GM21423 (cell line): ENCODE measurements at regions not wholly inside any gene's neighbourhood (a gene's known extent, or its start where the extent isn't known, plus 50 kb on each side); places are given as distances from the start of the nearest gene placed in this dataset.

Source experiments
- ATAC-seq: cut with Tn5 transposase; IDR thresholded peaks from one replicate; pipeline ENCODE4 v1.9.1; 2021; ENCODE audit warnings: mild to moderate bottlenecking, moderate library complexity; ENCODE audit not compliant: unreplicated experiment

DNA sequence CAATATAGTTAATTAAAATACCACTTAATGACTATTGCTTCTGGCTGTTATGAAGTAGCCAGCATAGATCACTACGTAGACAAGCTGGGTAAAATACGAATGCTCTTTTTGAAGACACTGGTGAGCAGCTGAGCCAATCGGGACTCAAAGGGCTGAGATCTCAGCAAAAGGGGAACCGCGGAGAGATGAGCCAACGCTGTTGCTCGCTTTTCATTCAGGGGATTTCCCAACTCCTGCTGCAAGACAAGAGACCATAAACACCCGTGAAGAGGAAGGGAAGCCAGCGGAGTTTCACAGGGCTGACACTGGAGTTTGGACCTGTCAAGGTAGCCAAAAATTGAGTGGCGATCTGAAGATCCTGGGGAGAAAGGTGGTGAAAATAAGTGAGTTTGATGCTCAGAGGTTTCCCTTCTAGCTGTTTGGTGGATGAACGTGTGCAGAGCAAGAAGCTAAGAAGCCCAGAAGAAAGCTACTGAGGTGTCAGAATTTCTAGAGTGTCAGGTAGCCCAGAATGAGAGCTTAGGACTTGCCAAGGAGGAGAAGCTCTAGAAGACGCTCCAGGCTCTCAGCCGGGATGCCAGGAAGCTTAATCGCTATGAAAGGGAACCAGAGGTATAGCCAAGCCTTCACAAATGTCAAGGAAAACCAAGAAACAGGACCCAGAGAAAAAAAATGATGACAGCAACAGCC is 79.6 kb upstream of the RNU6ATAC start:
- no peak for ATAC-seq

DNA sequence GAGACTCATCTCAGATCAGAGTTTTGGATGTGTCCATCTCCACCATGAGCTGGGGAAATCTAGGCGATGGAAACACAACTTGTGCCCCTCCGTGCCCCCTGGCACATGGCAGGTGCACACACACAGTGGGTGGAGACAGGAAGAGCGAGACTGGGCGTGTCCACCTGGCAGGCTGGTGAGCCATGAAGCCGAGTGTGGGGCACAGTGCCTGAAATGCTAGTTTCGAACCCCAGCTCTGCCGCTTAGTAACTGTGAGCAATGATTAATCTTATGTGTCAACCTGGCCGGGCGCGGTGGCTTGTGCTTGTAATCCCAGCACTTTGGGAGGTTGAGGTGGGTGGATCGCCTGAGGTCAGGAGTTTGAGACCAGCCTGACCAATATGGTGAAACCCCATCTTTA is 80.8 kb upstream of the RNU6ATAC start:
- no peak for ATAC-seq

DNA sequence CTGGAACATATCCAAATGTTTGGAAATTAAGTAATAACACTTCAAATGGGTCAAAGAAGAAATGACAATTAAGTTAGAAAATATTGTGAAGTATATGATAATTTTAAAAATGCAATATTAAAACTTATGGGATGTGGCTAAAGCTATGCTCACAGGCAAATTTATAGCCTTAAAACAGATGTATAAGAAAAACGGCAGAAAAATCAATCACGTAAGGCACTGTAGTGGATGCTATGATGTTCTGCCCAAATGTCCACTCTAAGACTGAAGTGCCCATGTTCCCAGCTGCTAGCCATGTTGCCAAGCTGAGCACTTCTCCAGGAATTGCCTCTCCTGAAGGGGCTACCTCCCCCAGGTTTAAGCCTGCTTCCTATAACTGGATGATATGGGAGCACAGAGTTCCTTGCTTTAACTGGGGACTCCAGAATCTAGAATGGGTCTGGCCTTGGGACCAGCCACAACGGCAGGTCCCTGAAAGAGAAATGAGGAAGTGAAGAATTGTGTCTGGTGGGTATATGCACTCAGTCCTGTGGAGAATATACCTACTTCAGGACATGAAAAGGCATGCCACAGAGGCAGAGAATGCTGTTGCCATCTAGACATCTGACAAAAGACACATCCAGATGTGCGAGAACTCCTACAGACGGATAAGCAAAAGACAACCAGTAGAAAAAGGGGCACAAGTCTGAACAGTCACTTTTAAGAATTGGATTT is 78.2 kb upstream of the RXRA start:
- ATAC-seq, result no peak

DNA sequence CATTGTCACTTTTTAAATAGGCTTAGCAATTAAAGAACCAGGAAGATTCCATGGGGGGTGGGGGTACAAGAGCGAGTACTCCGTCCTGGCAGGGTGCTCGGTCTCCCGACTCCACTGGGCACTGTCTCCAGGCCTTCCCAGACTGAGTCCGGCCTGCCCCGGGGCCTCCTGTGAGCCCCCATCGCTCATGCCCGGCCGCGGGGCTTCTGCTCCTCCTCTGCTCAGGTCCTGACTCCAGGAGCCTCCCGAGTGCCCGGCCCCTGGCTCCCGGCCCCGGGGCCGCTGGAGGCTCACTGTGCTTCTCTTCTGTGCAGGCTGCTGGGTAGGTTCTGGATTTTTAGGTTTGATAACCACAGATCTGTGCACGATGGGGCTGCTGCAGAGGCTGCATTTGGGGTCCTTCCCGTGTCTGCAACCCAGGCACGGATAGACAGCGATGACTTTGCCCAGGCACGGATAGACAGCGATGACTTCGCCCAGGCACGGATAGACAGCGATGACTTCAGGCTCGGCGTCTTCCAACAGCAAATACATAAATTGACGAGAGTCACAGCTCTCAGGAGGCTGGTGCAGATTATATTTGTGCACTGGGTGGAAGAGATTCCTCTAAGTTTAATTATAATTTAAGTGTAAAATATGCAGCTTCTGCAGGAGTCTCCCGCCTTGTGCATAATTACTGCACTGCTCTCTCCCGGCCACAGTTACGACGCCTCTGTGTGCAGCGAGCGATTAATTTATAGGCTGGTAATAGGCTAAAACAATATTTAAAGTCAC is 74.8 kb upstream of the RXRA start:
- ATAC-seq, result no peak

DNA sequence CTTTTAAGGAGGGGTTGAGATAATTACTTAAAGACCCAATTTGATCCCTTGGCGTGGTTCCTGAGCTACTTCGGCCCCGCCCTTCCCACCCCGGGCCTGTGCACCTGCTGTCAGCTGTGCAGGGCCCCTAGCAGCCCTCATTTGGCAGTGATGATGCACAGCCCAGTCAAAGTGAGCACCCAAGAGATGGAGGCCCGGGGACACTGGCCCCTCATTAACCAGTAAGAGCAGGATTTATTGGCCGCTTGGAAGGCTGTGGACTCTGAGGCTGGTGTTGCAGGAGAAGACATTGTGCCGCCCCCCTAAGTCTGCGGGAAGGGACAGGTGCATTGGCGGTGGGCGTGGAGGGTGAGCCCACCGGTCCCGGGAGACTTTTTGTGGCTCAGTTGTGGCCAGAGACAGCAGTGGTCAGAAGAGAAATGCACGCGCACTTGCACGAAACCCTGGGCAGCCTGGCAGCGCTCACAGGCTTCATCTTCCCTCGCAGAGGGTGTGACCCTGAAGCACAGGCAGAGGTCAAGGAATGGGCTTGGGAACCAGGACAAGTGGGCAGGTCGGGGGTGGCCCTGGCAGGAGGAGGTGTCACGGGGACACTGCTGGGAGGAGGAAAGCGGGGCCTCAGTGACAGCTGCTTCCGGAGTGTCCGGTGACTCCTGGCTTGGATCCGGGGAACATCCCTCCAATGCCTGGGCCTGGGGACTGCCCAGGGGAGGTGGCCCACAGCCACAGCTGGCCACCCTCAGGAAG is 74.0 kb upstream of the RXRA start:
- no peak for ATAC-seq

DNA sequence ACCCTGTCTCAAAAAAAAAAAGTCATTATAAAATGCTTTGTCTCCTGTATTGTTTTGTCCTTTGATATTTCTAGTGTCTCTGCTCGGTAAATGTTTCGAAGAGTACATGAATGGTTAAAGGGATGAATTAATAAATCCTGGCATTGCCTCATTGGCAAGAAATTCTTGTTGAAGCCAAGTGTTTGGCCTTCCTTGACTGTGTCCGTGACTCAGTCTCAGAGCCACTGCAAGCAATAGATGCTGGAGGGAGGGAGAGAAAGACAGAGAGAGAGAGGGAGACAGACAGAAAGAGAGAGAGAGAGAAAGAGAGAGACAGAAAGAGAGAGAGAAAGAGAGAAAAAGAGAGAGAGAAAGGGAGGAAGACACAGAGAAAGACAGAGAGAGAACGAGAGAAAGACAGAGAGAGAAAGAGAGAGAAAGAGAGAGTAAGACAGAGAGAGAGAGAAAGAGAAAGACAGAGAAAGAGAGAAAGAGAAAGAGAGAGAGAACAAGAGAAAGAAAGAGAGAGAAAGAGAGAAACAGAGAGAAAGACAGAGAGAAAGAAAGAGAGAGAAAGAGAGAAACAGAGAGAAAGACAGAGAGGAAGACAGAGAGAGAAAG is 72.5 kb upstream of the RXRA start:
- ATAC-seq, result no peak

DNA sequence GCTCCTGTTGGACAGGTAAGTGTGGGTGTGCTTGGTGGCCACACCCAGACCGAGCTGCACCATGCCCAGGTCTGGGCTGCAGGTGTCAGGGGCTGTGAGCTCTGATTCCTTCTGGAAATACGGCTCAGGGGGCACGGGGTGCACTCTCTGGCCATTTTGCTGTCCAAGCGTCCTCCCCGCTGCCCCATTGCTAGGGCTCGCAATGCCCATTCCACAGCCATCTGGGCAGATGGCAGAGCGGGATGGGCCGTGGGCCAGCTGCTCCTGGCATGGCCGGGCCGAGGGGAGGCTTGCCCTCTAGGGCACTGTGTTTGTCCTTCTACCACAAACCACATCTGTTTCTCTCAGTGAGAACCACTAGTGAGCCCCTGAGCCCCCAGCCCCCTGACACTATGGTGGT is 67.9 kb upstream of the RXRA start:
- ATAC-seq, result no peak

DNA sequence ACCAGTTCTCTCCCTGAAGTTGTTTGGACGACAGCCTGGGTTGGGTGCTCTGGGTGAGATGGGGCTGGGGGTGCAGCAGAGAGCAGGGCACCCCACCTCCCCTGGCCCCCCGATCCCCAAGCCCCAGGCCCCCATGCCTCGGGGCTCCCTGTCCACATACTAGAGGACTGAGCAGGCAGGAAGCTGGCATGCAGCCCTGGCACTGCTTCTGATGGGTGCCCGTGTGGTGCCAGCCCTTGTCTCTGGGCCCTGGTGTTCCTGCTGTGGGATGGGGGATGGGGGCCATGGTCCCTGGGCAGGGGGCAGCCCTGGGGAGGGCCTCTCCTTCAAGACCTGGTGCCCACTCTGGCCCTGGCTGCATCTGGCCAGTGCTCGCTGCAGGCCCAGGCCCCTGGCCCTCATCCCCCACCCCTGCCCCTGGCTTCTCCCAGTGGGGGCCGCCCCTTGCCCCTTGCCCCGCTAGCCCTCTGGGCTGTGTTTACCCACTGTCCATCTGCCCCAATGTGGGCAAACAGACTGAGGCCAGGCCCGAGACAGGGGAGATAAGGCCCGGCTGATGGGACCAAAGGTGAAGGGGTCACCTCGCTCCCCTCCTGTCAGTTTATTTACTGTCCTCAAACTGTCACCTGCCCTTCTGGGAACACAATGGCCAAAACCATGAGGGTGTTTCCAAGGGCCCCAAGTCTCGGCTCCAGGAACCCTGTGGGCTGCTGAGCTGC is 67.3 kb upstream of the RXRA start:
- ATAC-seq, result no peak

DNA sequence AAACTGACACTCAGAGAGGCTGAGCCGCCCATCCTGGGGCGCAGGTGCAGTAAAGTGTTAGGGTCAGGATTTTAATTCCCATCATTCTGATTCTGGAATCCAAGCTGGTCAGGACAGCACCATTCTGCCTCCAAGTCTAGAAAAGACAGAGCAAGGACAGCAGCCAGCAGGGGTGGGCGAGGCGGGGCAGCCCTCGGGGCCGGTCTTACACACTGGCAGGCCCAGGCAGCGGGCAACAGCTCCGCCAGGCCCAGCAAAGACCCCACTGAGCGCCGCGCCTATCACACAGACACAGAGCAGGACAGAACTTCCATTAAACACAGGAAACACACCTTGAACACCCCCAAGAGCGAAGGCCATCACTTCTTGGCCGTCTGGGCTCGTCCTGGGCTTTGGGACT is 66.5 kb upstream of the RXRA start:
- no peak for ATAC-seq

DNA sequence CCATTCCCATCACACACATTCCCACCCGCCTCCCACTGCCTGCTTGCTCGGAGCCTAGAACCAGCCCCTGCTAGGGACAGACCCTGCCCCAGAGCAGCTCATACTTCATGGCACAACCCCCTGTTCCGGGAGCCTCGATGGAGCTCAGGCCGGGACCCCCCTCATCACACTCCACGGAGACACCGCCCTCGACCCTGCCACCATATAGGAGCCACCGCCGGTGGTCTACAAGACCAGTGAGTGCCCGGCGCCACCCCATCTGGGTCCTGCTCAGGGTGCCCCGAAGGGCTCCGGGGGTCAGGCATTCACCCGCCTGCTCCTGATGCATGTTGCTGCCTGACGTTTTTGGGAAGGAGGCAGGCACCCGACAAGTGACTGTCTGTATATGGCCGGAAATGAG is 65.5 kb upstream of the RXRA start:
- ATAC-seq, result no peak

DNA sequence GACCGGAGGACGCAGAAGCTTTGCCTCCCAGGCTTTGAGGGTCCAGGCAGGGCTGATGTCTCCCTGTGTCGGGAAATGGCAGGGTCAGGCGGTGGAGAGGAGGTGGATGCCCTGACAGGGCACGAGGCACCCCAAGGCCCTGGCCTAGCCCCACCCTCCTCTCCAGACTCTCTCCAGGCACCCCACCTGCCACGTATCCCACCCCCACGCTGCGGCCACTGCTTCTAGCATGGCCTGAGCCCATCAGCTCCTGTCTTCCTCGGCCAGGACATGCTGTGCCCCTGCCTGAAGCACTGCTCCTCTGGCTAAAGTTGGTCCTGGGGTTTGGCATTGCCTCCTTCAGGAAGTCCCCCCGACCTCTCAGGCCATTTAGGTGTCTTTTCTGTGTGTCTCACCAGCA is 64.2 kb upstream of the RXRA start:
- ATAC-seq, result no peak

DNA sequence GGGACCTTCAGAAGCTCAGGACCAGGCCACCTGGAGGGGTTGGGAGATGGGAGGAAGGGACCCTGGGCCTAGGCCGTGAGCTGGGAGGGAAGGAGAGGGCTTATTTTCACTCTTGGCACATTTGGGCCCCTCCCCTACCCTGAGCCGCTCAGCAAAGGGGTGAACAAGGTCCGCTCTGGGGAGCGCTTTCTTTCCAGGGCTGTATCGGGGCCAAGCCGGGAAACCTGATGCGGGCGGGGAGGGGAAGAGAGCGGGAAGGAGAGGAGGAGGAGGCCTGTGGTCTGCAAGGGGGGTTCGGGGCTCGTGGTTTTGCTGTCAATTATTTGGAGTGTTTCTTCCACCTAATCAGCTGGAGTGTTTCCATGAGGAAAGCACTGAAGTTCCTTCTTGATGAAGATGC is 62.7 kb upstream of the RXRA start:
- no peak for ATAC-seq

DNA sequence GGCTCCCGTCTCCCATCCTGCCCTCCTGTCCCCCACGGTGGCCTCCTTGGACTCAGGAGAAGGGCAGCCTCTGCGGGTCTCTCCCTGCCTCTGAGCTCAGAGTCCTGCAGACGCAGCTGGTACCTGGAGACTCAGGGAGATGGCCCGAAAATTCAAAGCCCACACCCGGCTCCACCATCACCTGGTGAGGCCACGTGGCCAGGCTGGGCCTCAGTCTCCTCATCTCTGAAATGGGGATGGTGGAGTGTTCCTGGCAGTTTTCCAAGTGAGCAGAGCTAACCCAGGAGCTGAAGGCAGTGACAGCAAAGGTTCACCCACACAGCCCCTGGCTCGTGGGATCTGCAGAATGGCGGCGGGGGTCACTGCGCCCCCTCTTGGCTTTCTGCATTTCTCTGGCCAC is 62.1 kb upstream of the RXRA start:
- ATAC-seq, result no peak

DNA sequence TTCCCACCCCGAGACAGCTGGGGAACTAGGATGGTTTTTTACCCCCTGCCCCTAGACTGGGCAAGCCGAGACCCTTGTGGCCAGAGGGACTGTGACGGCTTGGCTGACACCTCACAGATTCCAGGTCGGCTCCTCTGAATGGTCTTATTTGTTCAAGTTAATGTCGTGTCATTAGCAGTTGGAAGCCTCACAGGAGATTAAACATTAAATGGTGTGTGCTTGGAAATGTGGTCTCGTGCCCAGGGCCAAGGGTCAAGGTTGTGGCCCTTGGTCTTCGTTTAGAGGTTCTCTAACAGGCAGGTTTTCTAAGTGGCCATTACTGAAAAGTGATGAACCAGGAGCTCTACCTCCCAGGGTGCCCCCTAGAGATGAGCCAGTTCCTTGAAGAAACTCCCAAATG is 61.2 kb upstream of the RXRA start:
- ATAC-seq, result no peak

DNA sequence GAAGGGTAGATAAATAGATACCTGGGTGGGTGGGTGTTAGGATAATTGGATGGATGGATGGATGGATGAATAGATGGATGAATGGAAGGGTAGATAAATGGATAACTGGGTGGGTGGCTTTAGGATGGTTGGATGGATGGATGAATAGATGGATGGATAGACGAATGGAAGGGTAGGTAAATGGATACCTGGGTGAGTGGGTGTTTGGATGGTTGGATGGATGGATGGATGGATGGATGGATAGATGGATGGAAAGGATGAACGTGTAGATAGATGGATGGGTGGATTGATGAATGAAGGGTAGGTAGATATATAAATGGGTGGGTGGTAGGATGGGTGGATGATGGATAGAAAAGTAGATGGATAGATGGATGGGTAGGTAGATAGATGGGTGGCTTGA is 59.8 kb upstream of the RXRA start:
- ATAC-seq, result no peak

DNA sequence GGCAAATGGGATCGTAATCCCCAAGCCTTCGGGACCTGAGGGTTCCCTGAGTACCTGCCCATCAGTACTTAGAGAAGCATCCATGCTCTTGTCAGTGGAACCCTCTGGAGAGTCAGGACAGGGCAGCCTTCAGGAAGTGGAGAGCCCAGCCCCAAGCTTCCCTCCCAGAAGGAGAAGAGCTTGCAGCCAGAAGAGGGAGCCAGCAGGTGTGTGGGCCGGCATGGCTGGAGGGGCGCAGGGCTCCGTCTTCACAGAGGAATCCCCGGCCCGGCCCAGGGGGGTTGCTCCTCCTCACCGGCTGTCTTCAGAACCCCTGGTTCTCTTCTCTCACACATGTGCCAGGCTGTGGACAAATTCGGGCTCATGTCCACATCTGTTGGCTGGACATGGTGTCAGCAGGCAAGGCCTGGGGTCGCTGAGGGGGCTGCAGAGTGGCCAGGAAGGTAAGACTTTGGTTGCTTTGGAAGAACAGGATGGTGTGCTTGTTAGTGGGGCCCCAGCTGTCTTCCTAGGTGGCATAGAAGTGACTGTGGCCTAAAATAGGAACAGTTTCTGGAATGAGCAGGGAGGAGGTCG is 58.9 kb upstream of the RXRA start:
- no peak for ATAC-seq

DNA sequence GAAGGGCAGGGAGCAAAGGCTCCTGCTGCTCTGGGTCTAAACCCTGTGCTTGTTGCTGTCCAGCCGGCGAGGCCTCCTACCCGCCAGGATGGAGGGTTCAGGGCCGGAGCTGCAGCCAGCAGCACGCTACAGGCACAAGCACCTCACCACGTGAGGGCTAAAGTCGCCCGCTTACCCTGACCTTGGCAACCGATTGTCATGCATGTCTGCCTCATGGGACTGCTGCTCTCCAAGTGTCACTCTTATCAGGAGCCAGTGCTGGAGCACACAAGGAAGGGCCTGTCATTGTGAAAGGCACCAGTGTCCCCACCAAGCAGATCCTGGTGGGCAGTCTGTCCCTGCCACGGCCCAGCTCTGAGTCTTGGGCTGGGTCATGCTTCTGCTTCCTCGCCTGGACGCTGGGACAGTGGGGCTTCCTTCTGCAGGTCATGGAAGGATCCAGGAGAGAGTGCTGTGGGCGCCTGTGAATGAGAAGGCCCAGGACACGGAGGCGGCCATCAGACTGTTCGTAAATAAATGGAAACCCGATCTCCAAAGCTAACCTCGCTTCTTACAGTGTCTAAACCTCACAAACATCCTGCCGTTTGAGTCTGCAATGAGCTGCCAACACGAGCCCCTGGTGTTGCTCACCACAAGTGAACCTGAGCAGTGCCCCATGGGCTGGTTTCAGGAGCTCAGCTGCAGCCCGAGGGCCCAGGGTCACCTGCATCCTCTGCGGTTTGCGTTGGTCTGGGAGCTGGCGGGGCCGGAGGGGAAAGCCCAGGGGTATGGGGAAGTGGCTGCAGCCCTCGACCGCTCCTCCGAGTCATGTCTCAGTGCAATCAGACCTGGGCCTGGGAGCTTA is 58.2 kb upstream of the RXRA start:
- peak; percentile 76 for ATAC-seq

DNA sequence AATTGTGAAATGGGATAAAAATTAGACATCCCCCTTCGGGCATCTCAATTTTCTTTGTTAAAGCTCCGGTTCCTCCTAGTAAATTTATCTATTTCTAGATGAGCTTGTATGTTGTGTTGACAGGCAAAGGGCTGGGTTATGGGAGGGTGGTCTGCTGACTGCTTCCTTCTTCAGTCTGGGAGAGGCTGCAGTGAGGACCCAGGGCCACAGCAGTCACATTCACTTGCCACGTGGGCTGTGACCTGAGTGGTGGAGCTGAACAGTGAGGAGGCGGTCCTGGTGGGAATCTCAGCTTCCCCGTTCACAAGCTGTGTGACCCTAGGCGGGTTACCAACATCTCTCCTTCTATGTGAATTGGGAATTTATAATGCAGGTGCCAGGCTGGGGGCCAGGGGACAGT is 57.5 kb upstream of the RXRA start:
- ATAC-seq, result no peak
